Colonic mucosa (tissue), 4 donors: ENCODE measurements at regions not wholly inside any gene's neighbourhood (a gene's known extent, or its start where the extent isn't known, plus 50 kb on each side); places are given as distances from the start of the nearest gene placed in this dataset.

Experiments
- DNase-seq: peaks from one replicate; pipeline ENCODE4 v3.0.0-alpha.2; 2020
- H3K27ac ChIP-seq: fragments of 200-600 bp; one replicate; pipeline ENCODE4 v1.8.0; 2021
- H3K27me3 ChIP-seq: fragments of 200-600 bp; one replicate; pipeline ENCODE4 v1.8.0; 2021
- H3K36me3 ChIP-seq: fragments of 200-600 bp; one replicate; pipeline ENCODE4 v1.8.0; 2021
- H3K4me1 ChIP-seq: fragments of 200-600 bp; one replicate; pipeline ENCODE4 v1.8.0; 2021; ENCODE audit warnings: mild to moderate bottlenecking
- H3K4me3 ChIP-seq: fragments of 200-600 bp; one replicate; pipeline ENCODE4 v1.8.0; 2021
- H3K9ac ChIP-seq, 2 donors: one replicate each; pipeline ENCODE4 v1.7.0; 2013; ENCODE audit warnings: control low read depth in 2 of 2, low read depth in 2 of 2, low read length in 2 of 2
- H3K9me3 ChIP-seq: fragments of 200-600 bp; one replicate; pipeline ENCODE4 v1.8.0; 2021
- CTCF ChIP-seq: fragments of 200-600 bp; IDR thresholded peaks from one replicate; pipeline ENCODE4 v1.8.0; 2022; ENCODE audit warnings: antibody characterized with exemption, mild to moderate bottlenecking
- intact Hi-C: fragments of 100-400 bp; cut with DNase I; formaldehyde crosslinking; loops from one replicate; pipeline ENCODE4 v1.14.1; 2022
- donor health status: healthy.
- donor health status: DM: no; HTN: no; CAD: no.
- donor health status: DM: no; HTN: no; CAD: no.

DNA sequence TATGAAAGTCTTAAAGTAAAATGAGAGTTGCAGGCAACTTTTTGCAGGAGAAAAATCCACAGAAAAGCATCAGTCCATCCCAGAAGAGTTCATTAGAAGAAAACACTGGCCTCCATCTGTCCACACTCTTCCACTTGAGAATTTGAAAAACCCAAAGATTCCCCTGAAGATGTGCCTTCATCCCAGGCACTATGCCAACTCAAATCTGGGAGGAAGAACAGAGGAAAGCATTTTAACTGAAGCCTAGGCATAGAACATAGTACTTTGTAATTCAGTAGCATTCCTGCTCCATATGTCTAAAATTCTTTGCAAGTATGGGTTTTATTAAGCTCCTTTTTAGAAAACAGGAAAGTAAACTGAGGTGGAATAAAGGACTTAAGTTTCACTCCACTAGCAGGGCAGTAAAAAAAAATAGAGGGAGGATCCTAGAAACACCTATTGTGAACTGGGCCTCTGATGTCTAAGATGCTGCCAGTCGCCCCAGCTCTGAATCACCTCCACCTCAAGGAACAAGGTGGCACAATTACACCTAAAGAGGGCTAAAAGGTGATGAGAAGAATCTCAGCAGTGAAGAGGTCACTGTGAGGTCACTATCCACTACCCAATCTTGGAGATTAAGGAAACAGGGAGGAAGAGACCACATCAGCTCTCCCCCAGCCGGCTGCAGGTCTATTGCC lies 141.9 kb upstream of the FAM241A start:
- Histone ChIP-seq H3K4me3 (no peak overlapping the region), H3K36me3 (no peaks in the 10 kb centered on the region), H3K9ac (no peak overlapping the region), H3K27me3 (no peaks in the 10 kb centered on the region), H3K4me1 (no peaks in the 10 kb centered on the region), H3K27ac (no peak overlapping the region), H3K9me3 (no peaks in the 10 kb centered on the region)
- intact Hi-C loops = no loop called here
- DNase-seq = no peak
- TF ChIP-seq CTCF = no peak

DNA sequence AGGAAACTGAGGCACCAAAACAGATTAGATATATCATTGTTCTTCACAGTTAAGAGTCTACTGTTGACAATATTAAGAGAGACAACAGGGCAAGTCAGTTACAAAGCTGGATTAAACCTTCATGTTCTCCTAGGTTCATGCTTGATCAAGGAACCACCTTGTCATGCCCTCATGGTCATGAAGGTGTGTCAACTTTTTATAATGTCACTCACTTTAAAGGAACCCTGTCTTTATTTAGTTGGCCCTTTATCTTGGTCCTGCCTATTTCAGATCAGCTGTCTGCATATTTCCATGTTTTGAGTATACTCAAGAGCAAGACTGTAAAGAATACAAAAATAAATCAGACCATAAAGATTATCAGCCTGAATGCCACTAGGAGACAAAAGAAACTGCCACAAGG lies 140.2 kb upstream of the FAM241A start:
- DNase-seq = no peak
- intact Hi-C loops = no loop called here

DNA sequence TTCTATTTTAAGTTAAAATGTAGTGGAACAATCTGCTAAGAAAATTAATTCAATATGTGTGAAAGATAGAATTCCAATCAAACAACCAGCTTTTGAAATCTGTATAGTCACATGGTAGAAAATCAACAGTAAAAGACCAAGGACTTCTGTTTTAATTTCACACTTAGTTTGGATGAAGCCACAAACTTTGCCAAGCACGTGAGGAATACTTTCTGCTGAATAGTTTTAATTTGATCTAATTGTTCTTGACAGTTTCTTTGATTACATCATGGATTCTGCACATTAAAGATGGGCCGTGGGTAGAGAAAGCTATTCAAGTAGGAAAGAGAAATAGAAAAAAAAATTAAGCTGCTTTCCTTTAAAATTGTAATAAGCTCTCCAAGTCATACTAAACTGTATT lies 137.9 kb upstream of the FAM241A start:
- Histone ChIP-seq H3K4me3 (no peak overlapping the region), H3K9ac (no peak overlapping the region), H3K27me3 (no peaks in the 10 kb centered on the region), H3K9me3 (no peaks in the 10 kb centered on the region), H3K36me3 (no peaks in the 10 kb centered on the region), H3K4me1 (no peaks in the 10 kb centered on the region), H3K27ac (no peak overlapping the region)
- intact Hi-C loops = no loop called here
- TF ChIP-seq CTCF = no peak
- no peak for DNase-seq

More for the DNA sequence above, 140.2 kb upstream of the FAM241A start:
- H3K4me1 ChIP-seq = no peaks in the 10 kb centered on the region
- no peak overlapping the region for H3K9ac ChIP-seq
- H3K36me3 ChIP-seq = no peaks in the 10 kb centered on the region
- H3K27ac ChIP-seq = no peak overlapping the region
- no peak overlapping the region for H3K4me3 ChIP-seq
- no peaks in the 10 kb centered on the region for H3K9me3 ChIP-seq
- TF ChIP-seq CTCF = no peak
- no peaks in the 10 kb centered on the region for H3K27me3 ChIP-seq

DNA sequence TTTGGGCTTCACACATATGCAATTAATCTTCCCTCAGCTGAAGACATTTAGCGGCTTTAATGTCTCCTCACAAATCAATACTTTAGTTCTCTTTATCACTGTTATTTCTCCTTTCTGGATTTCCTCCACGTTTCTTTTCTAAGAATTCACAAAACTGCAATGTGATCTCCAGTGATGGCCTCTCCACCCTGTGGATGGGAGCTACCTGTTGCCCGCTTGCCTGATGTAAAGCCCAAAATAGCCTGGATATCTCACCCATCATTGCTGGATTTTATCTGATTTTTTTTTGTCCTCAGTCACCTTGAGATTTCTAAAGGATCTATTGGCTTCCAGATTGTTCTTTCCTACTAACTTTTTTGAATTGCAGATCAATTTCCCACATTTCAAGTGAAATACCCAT lies 129.3 kb upstream of the FAM241A start:
- Histone ChIP-seq H3K27me3 (no peaks in the 10 kb centered on the region), H3K4me1 (no peaks in the 10 kb centered on the region), H3K4me3 (no peak overlapping the region), H3K27ac (no peak overlapping the region), H3K9me3 (no peaks in the 10 kb centered on the region), H3K36me3 (no peaks in the 10 kb centered on the region), H3K9ac (no peak overlapping the region)
- intact Hi-C loops = no loop called here
- DNase-seq = no peak
- TF ChIP-seq CTCF = no peak

- no peaks in the 10 kb centered on the region for H3K36me3 ChIP-seq
- no peak overlapping the region for H3K9ac ChIP-seq
- intact Hi-C loops = no loop called here
- no peak overlapping the region for H3K27ac ChIP-seq
- no peaks in the 10 kb centered on the region for H3K9me3 ChIP-seq
- H3K4me3 ChIP-seq = no peak overlapping the region
- DNase-seq = no peak
- H3K4me1 ChIP-seq = no peaks in the 10 kb centered on the region
- no peak for TF ChIP-seq CTCF
- no peaks in the 10 kb centered on the region for H3K27me3 ChIP-seq
Measured at GRCh38 chr4:112023402-112023950, 121.8 kb upstream of the FAM241A start.
